A549 (cell line): ENCODE measurements at regions not wholly inside any gene's neighbourhood (a gene's known extent, or its start where the extent isn't known, plus 50 kb on each side); places are given as distances from the start of the nearest gene placed in this dataset.

Experiments used
- ATAC-seq, 2 experiments: fragments of 200-7000 bp in 1 of 2; fragments of >200 bp in 1 of 2; cut with Nextera tagmentation in 1 of 2; cut with Tn5 transposase in 1 of 2; 3 replicates each; pipeline versions ENCODE4 v1.8.0 to v1.9.1; 2018 to 2020; ENCODE audit warnings: mild to moderate bottlenecking in 1 of 2, moderate library complexity in 1 of 2
- CTCF ChIA-PET: fragments of 300-600 bp; sonication (Branson Sonifier 250); formaldehyde crosslinking; extraction: SDS; loops from one replicate; lab custom pipeline; 2021; ENCODE audit warnings: antibody characterized with exemption, inconsistent platforms; lab: Yijun Ruan, JAX
- POLR2A ChIA-PET: fragments of 350-600 bp; formaldehyde crosslinking; extraction: SDS; loops from one replicate; lab custom pipeline; 2021; ENCODE audit warnings: antibody characterized with exemption, inconsistent platforms; lab: Yijun Ruan, JAX
- DNase-seq, 2 experiments: peaks; one replicate each; pipeline versions ENCODE4 v3.0.0 to v3.0.0-alpha.2; 2011 to 2016; ENCODE audit warnings: low read depth in 1 of 2, low spot score in 1 of 2
- FAIRE-seq: peaks from 2 replicates; lab custom pipeline; 2011; peaks lifted over from hg19 to GRCh38; lab: Jason Lieb, UNC
- H3K27ac ChIP-seq, 2 experiments: fragments of >200 bp; sonication (Bioruptor Twin); formaldehyde crosslinking; 3 replicates each; pipeline ENCODE4 v1.5.1; 2016 to 2017
- H3K4me1 ChIP-seq: fragments of >200 bp; sonication (Bioruptor Twin); formaldehyde crosslinking; 3 replicates; pipeline ENCODE4 v1.6.1; 2016
- H3K4me2 ChIP-seq: fragments of >200 bp; sonication (Bioruptor Twin); formaldehyde crosslinking; 3 replicates; pipeline ENCODE4 v1.6.1; 2016
- H3K4me3 ChIP-seq: fragments of >200 bp; sonication (Bioruptor Twin); formaldehyde crosslinking; 3 replicates; pipeline ENCODE4 v1.5.1; 2016
- H3K9me3 ChIP-seq: fragments of >200 bp; sonication (Bioruptor Twin); formaldehyde crosslinking; 3 replicates; pipeline ENCODE4 v1.6.1; 2016
- BHLHE40 ChIP-seq: IDR thresholded peaks from 2 replicates; pipeline ENCODE4 v1.6.1; 2012; ENCODE audit warnings: low read depth, low read length, inconsistent platforms
- CBX2 ChIP-seq: fragments of 200-600 bp; sonication (generic); IDR thresholded peaks from 2 replicates; pipeline ENCODE4 v1.6.1; 2016; ENCODE audit warnings: low read depth, mild to moderate bottlenecking, borderline replicate concordance
- CEBPB ChIP-seq, 2 experiments: fragments of >200 bp in 1 of 2; sonication (Bioruptor Twin) in 1 of 2; formaldehyde crosslinking in 1 of 2; IDR thresholded peaks; 2 replicates each; pipeline ENCODE4 v1.6.1; 2012 to 2016
- EHF ChIP-seq: fragments of 250-450 bp; sonication (Bioruptor Pico); IDR thresholded peaks from 2 replicates; pipeline ENCODE4 v1.5.0; 2020; ENCODE audit warnings: mild to moderate bottlenecking
- ESRRA ChIP-seq: fragments of 150-350 bp; IDR thresholded peaks from 2 replicates; pipeline ENCODE4 v1.6.1; 2014; ENCODE audit warnings: mild to moderate bottlenecking, low read length, borderline replicate concordance
- GATA3 ChIP-seq: IDR thresholded peaks from 2 replicates; pipeline ENCODE4 v1.6.1; 2012; ENCODE audit warnings: borderline replicate concordance
- HOXB5 ChIP-seq: fragments of 250-450 bp; sonication (Bioruptor Pico); IDR thresholded peaks from 2 replicates; pipeline ENCODE4 v1.5.0; 2020; ENCODE audit warnings: mild to moderate bottlenecking, moderate library complexity
- JUN ChIP-seq, 2 experiments: fragments of >200 bp; sonication (Bioruptor Twin); formaldehyde crosslinking; IDR thresholded peaks; 2 replicates in 1 of 2; 3 replicates in 1 of 2; pipeline ENCODE4 v1.6.1; 2016 to 2017
- KDM1A ChIP-seq: fragments of 200-600 bp; sonication (generic); IDR thresholded peaks from 2 replicates; pipeline ENCODE4 v1.6.1; 2016; ENCODE audit warnings: low read depth, mild to moderate bottlenecking
- MAFK ChIP-seq: fragments of 450-650 bp; IDR thresholded peaks from 2 replicates; pipeline ENCODE4 v1.6.1; 2014; ENCODE audit not compliant: partially characterized antibody
- MYC ChIP-seq: IDR thresholded peaks from 2 replicates; pipeline ENCODE4 v1.6.1; 2012; ENCODE audit warnings: mild to moderate bottlenecking, inconsistent platforms, low read length, improper control_type of control experiment, borderline replicate concordance
- NPAS2 ChIP-seq: fragments of 250-450 bp; sonication (Bioruptor Pico); IDR thresholded peaks from 2 replicates; pipeline ENCODE4 v1.8.0; 2022; ENCODE audit warnings: mild to moderate bottlenecking, moderate library complexity, borderline replicate concordance
- NR3C1 ChIP-seq: fragments of >200 bp; sonication (Bioruptor Twin); formaldehyde crosslinking; IDR thresholded peaks from 3 replicates; pipeline ENCODE4 v1.6.1; 2017
- PBX3 ChIP-seq: IDR thresholded peaks from 2 replicates; pipeline ENCODE4 v1.6.1; 2012
- POLR2AphosphoS2 ChIP-seq: conservative IDR thresholded peaks from 2 replicates; pipeline ENCODE4 v1.6.1; 2012; ENCODE audit warnings: low read length, improper control_type of control experiment, inconsistent platforms
- RAD21 ChIP-seq, 2 experiments: fragments of >200 bp in 1 of 2; sonication (Bioruptor Twin) in 1 of 2; formaldehyde crosslinking in 1 of 2; IDR thresholded peaks in 1 of 2; conservative IDR thresholded peaks in 1 of 2; 2 replicates in 1 of 2; 3 replicates in 1 of 2; pipeline ENCODE4 v1.6.1; 2012 to 2018; ENCODE audit warnings: inconsistent platforms in 1 of 2
- RARB ChIP-seq: fragments of 250-450 bp; sonication (Bioruptor Pico); IDR thresholded peaks from 2 replicates; pipeline ENCODE4 v1.8.0; 2021; ENCODE audit warnings: mild to moderate bottlenecking, moderate library complexity
- RCOR1 ChIP-seq: fragments of 150-350 bp; IDR thresholded peaks from 2 replicates; pipeline ENCODE4 v1.6.1; 2014; ENCODE audit warnings: antibody characterized with exemption, low read length, low read depth
- RFX5 ChIP-seq: fragments of 450-650 bp; IDR thresholded peaks from 2 replicates; pipeline ENCODE4 v1.7.1; 2014; ENCODE audit warnings: antibody characterized with exemption, mild to moderate bottlenecking, moderate library complexity
- RNF2 ChIP-seq: fragments of 200-600 bp; sonication (generic); IDR thresholded peaks from 2 replicates; pipeline ENCODE4 v1.6.1; 2016; ENCODE audit warnings: low read depth, mild to moderate bottlenecking, antibody characterized with exemption, moderate library complexity, borderline replicate concordance
- SREBF2 ChIP-seq: fragments of 450-650 bp; IDR thresholded peaks from 2 replicates; pipeline ENCODE4 v1.6.1; 2014; ENCODE audit warnings: mild to moderate bottlenecking, moderate library complexity
- TFCP2L1 ChIP-seq: fragments of 250-450 bp; sonication (Bioruptor Pico); IDR thresholded peaks from 2 replicates; pipeline ENCODE4 v1.5.0; 2021; ENCODE audit warnings: mild to moderate bottlenecking
- USF2 ChIP-seq: fragments of 450-650 bp; IDR thresholded peaks from 2 replicates; pipeline ENCODE4 v1.6.1; 2014; ENCODE audit warnings: antibody characterized with exemption
- ZNF302 ChIP-seq: fragments of 250-450 bp; sonication (Bioruptor Pico); IDR thresholded peaks from 2 replicates; pipeline ENCODE4 v1.9.0; 2021; ENCODE audit warnings: inconsistent platforms, mild to moderate bottlenecking, moderate library complexity
- WGBS: methylation state at CpG from one replicate; pipeline ENCODE4 v1.1.6; 2017; ENCODE audit errors: missing lambda C conversion rate; 5-methylcytosine and 5-hydroxymethylcytosine counted together
- TF ChIP-seq, protein P1 (sequence below): IDR thresholded peaks from 2 replicates; pipeline ENCODE4 v1.6.1; 2012; ENCODE audit warnings: low read depth, borderline replicate concordance
- TF ChIP-seq, protein P2 (sequence below): fragments of >200 bp; sonication (Bioruptor Twin); formaldehyde crosslinking; IDR thresholded peaks from 3 replicates; pipeline ENCODE4 v1.5.1; 2016

GRCh38 chr5:21063146-21063545 lies 1075.1 kb upstream of the CDH18 start:
- FAIRE-seq, result no peak
- H3K4me1 ChIP-seq, result no peaks in the 10 kb centered on the region
- WGBS, result 14% methylated on average over 3 of the region's 3 CpGs
- no peak overlapping the region for H3K4me3 ChIP-seq
- ATAC-seq, result no peak
- TF ChIP-seq CBX2 (no peak), NR3C1 (no peak), GATA3 (no peak), KDM1A (no peak), EHF (no peak), SREBF2 (no peak), BHLHE40 (no peak), ZNF302 (no peak), MYC (no peak), CEBPB (IDR thresholded peaks at IDR 0.05) (no peak)
- TF ChIP-seq, protein P1, sequence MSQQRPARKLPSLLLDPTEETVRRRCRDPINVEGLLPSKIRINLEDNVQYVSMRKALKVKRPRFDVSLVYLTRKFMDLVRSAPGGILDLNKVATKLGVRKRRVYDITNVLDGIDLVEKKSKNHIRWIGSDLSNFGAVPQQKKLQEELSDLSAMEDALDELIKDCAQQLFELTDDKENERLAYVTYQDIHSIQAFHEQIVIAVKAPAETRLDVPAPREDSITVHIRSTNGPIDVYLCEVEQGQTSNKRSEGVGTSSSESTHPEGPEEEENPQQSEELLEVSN, result no peak
- TF ChIP-seq, protein P2, sequence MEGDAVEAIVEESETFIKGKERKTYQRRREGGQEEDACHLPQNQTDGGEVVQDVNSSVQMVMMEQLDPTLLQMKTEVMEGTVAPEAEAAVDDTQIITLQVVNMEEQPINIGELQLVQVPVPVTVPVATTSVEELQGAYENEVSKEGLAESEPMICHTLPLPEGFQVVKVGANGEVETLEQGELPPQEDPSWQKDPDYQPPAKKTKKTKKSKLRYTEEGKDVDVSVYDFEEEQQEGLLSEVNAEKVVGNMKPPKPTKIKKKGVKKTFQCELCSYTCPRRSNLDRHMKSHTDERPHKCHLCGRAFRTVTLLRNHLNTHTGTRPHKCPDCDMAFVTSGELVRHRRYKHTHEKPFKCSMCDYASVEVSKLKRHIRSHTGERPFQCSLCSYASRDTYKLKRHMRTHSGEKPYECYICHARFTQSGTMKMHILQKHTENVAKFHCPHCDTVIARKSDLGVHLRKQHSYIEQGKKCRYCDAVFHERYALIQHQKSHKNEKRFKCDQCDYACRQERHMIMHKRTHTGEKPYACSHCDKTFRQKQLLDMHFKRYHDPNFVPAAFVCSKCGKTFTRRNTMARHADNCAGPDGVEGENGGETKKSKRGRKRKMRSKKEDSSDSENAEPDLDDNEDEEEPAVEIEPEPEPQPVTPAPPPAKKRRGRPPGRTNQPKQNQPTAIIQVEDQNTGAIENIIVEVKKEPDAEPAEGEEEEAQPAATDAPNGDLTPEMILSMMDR, result no peak
- TF ChIP-seq, all 56 proteins: peak for 0
- Histone ChIP-seq H3K9me3 (0 out of 3 replicates have a peak, but pooled peaks cover 2% of the 10 kb centered on the region), H3K4me2 (no peak overlapping the region), H3K27ac (no peak overlapping the region)
- ChIA-PET CTCF (no interaction called here), POLR2A (no interaction called here)
- DNase-seq, result no peak

GRCh38 chr5:21058289-21058688 lies 1070.3 kb upstream of the CDH18 start:
- 47% methylated on average over 5 of the region's 5 CpGs for WGBS
- ATAC-seq (no peak), DNase-seq (no peak), FAIRE-seq (no peak)
- ChIA-PET CTCF (no interaction called here), POLR2A (no interaction called here)
- no peak for TF ChIP-seq NPAS2
- Histone ChIP-seq H3K9me3 (0 out of 3 replicates have a peak, but pooled peaks cover under 1% of the 10 kb centered on the region), H3K4me2 (no peak overlapping the region), H3K27ac (no peak overlapping the region), H3K4me1 (no peaks in the 10 kb centered on the region), H3K4me3 (no peak overlapping the region)

- TF ChIP-seq MAFK, result peak; percentile 38
- no peak for TF ChIP-seq ZNF302
- TF ChIP-seq HOXB5 (CRISPR knock-in tag), result no peak
- POLR2A ChIA-PET, result no interaction called here
- no peaks in the 10 kb centered on the region for H3K9me3 ChIP-seq
- no peak overlapping the region for H3K4me2 ChIP-seq
- H3K4me3 ChIP-seq, result no peak overlapping the region
- 36% methylated on average over 1 of the region's 1 CpG for WGBS
- H3K27ac ChIP-seq, result no peak overlapping the region
- no peak for FAIRE-seq
- H3K4me1 ChIP-seq, result no peaks in the 10 kb centered on the region
- CTCF ChIA-PET, result no interaction called here
- no peak for ATAC-seq
- no peak for DNase-seq
These were observed 1063.9 kb upstream of the CDH18 start for GRCh38 chr5:21051945-21052344.

DNA sequence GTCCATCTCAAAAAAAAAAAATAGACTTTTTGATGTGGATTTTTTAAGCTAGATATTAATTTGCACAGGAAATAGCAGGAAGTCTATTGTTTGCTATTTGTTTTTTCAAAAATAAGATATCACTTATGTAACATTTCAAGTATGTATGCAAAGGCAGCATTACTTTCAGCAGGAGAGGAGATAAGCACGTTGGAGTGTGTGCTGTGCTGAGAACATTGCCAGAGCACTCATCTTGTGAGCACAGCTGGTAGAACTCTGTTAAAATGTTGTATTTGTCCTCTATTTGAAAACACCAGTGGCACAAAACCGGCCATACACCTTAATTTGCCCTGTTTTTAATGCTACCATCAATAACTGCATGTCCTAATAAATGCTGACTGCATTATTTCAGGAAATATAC lies 1061.9 kb upstream of the CDH18 start:
- H3K9me3 ChIP-seq, result no peaks in the 10 kb centered on the region
- no peak overlapping the region for H3K4me3 ChIP-seq
- ATAC-seq, result no peak
- DNase-seq, result no peak
- ChIA-PET CTCF (interaction anchor here (0.6 kb wide), 1 partner anchor 42 kb away, joined by 3 read pairs; no protein-coding TSS in a partner anchor), POLR2A (no interaction called here)
- H3K4me1 ChIP-seq, result no peaks in the 10 kb centered on the region
- FAIRE-seq, result no peak
- H3K27ac ChIP-seq, result no peak overlapping the region
- WGBS, result 6% methylated on average over 2 of the region's 2 CpGs
- TF ChIP-seq MAFK (peak; percentile 12), POLR2AphosphoS2 (no peak)
- H3K4me2 ChIP-seq, result no peak overlapping the region

- no peak for ATAC-seq
- Histone ChIP-seq H3K4me1 (no peaks in the 10 kb centered on the region), H3K4me3 (no peak overlapping the region), H3K9me3 (no peaks in the 10 kb centered on the region), H3K27ac (no peak overlapping the region), H3K4me2 (no peak overlapping the region)
- no peak for FAIRE-seq
- DNase-seq, result no peak
- WGBS, result 26% methylated on average over 4 of the region's 4 CpGs
- CTCF ChIA-PET, result no interaction called here
- POLR2A ChIA-PET, result no interaction called here
- no peak for TF ChIP-seq RCOR1
- no peak for TF ChIP-seq RFX5
- no peak for TF ChIP-seq PBX3
- no peak for TF ChIP-seq MYC
- TF ChIP-seq TFCP2L1 (CRISPR knock-in tag), result no peak
- TF ChIP-seq JUN (IDR thresholded peaks at IDR 0.05), result no peak
- no peak for TF ChIP-seq HOXB5 (CRISPR knock-in tag)
- TF ChIP-seq RAD21 (conservative IDR thresholded peaks at IDR 0.05 in 1 of 2, IDR thresholded peaks at IDR 0.05 in 1 of 2), result no peak
- TF ChIP-seq RARB (CRISPR knock-in tag), result no peak
- no peak for TF ChIP-seq USF2
- no peak for TF ChIP-seq RNF2
- no peak for TF ChIP-seq KDM1A
- TF ChIP-seq ESRRA, result no peak
These were observed 1043.0 kb upstream of the CDH18 start for GRCh38 chr5:21030981-21031380.
